HCT116 (cell line): ENCODE measurements at regions not wholly inside any gene's neighbourhood (a gene's known extent, or its start where the extent isn't known, plus 50 kb on each side); places are given as distances from the start of the nearest gene placed in this dataset.

Source experiments
- CEBPB ChIP-seq: IDR thresholded peaks from 2 replicates; pipeline ENCODE4 v1.6.1; 2012; ENCODE audit warnings: low read depth
- EGR1 ChIP-seq: IDR thresholded peaks from 2 replicates; pipeline ENCODE4 v1.6.1; 2012; ENCODE audit warnings: low read depth
- POLR2A ChIP-seq: IDR thresholded peaks from 2 replicates; pipeline ENCODE4 v1.7.0; 2011; ENCODE audit warnings: borderline replicate concordance; ENCODE audit not compliant: insufficient read depth, insufficient read length; ENCODE audit errors: extremely low read depth
- RAD21 ChIP-seq: IDR thresholded peaks from 2 replicates; pipeline ENCODE4 v1.6.1; 2012; ENCODE audit warnings: low read depth, mild to moderate bottlenecking
- REST ChIP-seq: IDR thresholded peaks from 2 replicates; pipeline ENCODE4 v1.6.1; 2012; ENCODE audit warnings: low read depth
- SIN3A ChIP-seq: IDR thresholded peaks from 2 replicates; pipeline ENCODE4 v1.6.1; 2012; ENCODE audit warnings: low read depth
- SRF ChIP-seq: IDR thresholded peaks from 2 replicates; pipeline ENCODE4 v1.6.1; 2012; ENCODE audit warnings: low read depth
- YY1 ChIP-seq: IDR thresholded peaks from 2 replicates; pipeline ENCODE4 v1.6.1; 2011; ENCODE audit warnings: low read length, low read depth, moderate library complexity, mild to moderate bottlenecking; ENCODE audit not compliant: insufficient replicate concordance; ENCODE audit errors: extremely low read depth
- TF ChIP-seq, protein P1 (sequence below), 3 experiments: fragments of 200-600 bp in 1 of 3; sonication (generic) in 1 of 3; IDR thresholded peaks in 2 of 3; conservative IDR thresholded peaks in 1 of 3; 2 replicates each; pipeline ENCODE4 v1.5.1; 2012 to 2017; ENCODE audit warnings: low read depth in 2 of 3, low read length in 2 of 3, antibody characterized with exemption in 1 of 3, borderline replicate concordance in 1 of 3, control low read depth in 1 of 3, mild to moderate bottlenecking in 1 of 3, mixed read lengths in 1 of 3, mixed run types in 1 of 3, moderate library complexity in 1 of 3; ENCODE audit not compliant: insufficient read depth in 1 of 3
- TF ChIP-seq, protein P2 (sequence below): IDR thresholded peaks from 2 replicates; pipeline ENCODE4 v1.6.1; 2012
- TF ChIP-seq, protein P3 (sequence below): IDR thresholded peaks from 2 replicates; pipeline ENCODE4 v1.6.1; 2011; ENCODE audit warnings: mild to moderate bottlenecking, low read length, moderate library complexity; ENCODE audit not compliant: insufficient replicate concordance; ENCODE audit errors: extremely low read depth

DNA sequence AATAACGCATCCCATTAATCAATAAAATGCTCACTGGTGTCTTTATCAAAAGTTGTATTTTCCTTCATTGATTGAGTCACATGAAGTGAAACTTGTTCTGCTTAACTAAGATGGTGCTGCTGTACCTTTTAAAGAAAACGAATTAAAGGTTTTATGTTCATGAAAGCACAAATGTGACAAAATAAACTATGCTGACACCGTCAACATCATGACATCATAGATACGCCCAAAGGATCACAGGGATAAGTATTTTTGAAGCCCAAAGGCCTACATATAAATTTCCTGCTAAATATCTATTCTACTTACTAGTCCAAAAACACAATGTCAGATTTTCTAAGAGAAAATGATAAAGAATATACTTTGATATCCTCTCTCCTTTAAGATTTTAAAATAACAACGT is 94.4 kb downstream of the FAM217A start:
- TF ChIP-seq, protein P1, sequence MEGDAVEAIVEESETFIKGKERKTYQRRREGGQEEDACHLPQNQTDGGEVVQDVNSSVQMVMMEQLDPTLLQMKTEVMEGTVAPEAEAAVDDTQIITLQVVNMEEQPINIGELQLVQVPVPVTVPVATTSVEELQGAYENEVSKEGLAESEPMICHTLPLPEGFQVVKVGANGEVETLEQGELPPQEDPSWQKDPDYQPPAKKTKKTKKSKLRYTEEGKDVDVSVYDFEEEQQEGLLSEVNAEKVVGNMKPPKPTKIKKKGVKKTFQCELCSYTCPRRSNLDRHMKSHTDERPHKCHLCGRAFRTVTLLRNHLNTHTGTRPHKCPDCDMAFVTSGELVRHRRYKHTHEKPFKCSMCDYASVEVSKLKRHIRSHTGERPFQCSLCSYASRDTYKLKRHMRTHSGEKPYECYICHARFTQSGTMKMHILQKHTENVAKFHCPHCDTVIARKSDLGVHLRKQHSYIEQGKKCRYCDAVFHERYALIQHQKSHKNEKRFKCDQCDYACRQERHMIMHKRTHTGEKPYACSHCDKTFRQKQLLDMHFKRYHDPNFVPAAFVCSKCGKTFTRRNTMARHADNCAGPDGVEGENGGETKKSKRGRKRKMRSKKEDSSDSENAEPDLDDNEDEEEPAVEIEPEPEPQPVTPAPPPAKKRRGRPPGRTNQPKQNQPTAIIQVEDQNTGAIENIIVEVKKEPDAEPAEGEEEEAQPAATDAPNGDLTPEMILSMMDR (IDR thresholded peaks at IDR 0.05 in 2 of 3, conservative IDR thresholded peaks at IDR 0.05 in 1 of 3; ENCODE audit: borderline replicate concordance in 1 of 3, insufficient read depth in 1 of 3, low read depth in 2 of 3, low read length in 2 of 3) = no peak
- TF ChIP-seq, protein P2, sequence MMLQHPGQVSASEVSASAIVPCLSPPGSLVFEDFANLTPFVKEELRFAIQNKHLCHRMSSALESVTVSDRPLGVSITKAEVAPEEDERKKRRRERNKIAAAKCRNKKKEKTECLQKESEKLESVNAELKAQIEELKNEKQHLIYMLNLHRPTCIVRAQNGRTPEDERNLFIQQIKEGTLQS = no peak
- TF ChIP-seq SIN3A (no peak), CEBPB (no peak), REST (no peak), POLR2A (no peak), EGR1 (no peak), YY1 (no peak), RAD21 (no peak), SRF (no peak)
- TF ChIP-seq, protein P3, sequence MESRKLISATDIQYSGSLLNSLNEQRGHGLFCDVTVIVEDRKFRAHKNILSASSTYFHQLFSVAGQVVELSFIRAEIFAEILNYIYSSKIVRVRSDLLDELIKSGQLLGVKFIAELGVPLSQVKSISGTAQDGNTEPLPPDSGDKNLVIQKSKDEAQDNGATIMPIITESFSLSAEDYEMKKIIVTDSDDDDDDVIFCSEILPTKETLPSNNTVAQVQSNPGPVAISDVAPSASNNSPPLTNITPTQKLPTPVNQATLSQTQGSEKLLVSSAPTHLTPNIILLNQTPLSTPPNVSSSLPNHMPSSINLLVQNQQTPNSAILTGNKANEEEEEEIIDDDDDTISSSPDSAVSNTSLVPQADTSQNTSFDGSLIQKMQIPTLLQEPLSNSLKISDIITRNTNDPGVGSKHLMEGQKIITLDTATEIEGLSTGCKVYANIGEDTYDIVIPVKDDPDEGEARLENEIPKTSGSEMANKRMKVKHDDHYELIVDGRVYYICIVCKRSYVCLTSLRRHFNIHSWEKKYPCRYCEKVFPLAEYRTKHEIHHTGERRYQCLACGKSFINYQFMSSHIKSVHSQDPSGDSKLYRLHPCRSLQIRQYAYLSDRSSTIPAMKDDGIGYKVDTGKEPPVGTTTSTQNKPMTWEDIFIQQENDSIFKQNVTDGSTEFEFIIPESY = no peak
